HL-60 (cell line): ENCODE measurements at regions not wholly inside any gene's neighbourhood (a gene's known extent, or its start where the extent isn't known, plus 50 kb on each side); places are given as distances from the start of the nearest gene placed in this dataset.

Experiments used
- CTCF ChIP-seq: IDR thresholded peaks from one replicate; pipeline ENCODE4 v1.5.1; 2011; ENCODE audit warnings: low read length, control low read depth, inconsistent platforms; ENCODE audit not compliant: insufficient read depth
- GABPA ChIP-seq: IDR thresholded peaks from 2 replicates; pipeline ENCODE4 v1.6.1; 2012; ENCODE audit warnings: low read depth
- POLR2AphosphoS5 ChIP-seq: IDR thresholded peaks from 2 replicates; pipeline ENCODE4 v1.6.1; 2012; ENCODE audit warnings: low read depth
- SPI1 ChIP-seq: IDR thresholded peaks from 2 replicates; pipeline ENCODE4 v1.6.1; 2012; ENCODE audit warnings: low read depth, mild to moderate bottlenecking, borderline replicate concordance

DNA sequence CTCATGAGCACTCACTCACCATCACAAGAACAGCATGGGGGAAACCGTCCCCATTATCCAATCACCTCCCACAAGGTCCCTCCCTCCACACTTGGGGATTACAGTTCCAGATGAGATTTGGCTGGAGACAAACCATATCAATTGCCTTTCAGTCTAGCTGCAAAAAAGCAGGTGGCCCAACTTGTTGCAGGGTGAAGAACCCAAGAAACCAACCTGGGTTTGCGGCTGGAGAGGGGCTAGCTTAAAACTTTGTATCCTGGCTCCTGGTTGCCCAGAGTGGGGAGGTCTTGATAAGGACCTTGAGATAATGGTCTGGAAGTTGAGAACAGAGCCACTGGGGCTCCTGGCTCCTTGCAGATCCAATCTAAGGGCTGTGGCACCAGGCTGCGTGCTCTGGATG is 122.8 kb upstream of the PCBD1 start:
- TF ChIP-seq POLR2AphosphoS5 (no peak), CTCF (no peak), GABPA (no peak), SPI1 (no peak)
